Neural cell (in vitro differentiated cells): ENCODE measurements at regions not wholly inside any gene's neighbourhood (a gene's known extent, or its start where the extent isn't known, plus 50 kb on each side); places are given as distances from the start of the nearest gene placed in this dataset.

Experiments used
- MXI1 ChIP-seq: fragments of 450-650 bp; conservative IDR thresholded peaks from 2 replicates; pipeline ENCODE4 v1.6.1; 2014; ENCODE audit warnings: antibody characterized with exemption, mild to moderate bottlenecking; ENCODE audit not compliant: poor library complexity, severe bottlenecking
- POLR2AphosphoS5 ChIP-seq: IDR thresholded peaks from 2 replicates; pipeline ENCODE4 v1.6.1; 2012
- RAD21 ChIP-seq: fragments of 450-650 bp; conservative IDR thresholded peaks from 2 replicates; pipeline ENCODE4 v1.6.1; 2014; ENCODE audit warnings: antibody characterized with exemption, mild to moderate bottlenecking, moderate library complexity
- TAF1 ChIP-seq: IDR thresholded peaks from 2 replicates; pipeline ENCODE4 v1.6.1; 2012; ENCODE audit warnings: low read depth
- TF ChIP-seq, protein P1 (sequence below): fragments of 450-650 bp; IDR thresholded peaks from 2 replicates; pipeline ENCODE4 v1.5.1; 2014; ENCODE audit warnings: antibody characterized with exemption, mild to moderate bottlenecking, moderate library complexity; ENCODE audit not compliant: poor library complexity, severe bottlenecking
- TF ChIP-seq, protein P2 (sequence below): IDR thresholded peaks from 2 replicates; pipeline ENCODE4 v1.6.1; 2012; ENCODE audit warnings: borderline replicate concordance

DNA sequence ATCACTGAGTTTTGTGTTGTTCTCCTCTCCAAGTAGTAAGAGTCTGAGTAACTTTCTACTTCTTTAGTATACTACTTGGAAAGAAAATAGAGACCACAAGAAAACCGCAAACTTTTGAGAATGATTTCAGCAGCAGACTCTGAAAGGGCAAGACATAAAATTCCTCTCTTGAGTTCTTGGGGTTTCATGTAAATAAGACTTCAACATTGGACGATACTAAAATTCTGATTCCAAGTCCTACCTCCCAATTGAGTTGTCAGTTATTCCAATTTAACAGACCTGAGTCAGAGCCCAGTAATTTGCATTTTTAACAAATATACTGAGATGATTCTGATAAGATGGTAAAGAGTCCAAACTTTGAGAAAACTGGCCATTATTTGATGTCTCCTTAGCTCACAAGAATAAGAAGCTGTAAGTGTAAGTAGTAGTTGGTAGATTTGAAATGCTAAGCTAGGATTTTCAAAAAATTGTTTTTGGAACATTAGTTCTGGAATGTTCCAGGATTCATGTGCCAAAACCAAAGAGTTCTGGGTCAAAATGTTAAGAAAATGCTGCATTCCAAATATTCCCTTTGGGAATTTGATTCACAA is 261.6 kb upstream of the SPOPL start:
- TF ChIP-seq, protein P1, sequence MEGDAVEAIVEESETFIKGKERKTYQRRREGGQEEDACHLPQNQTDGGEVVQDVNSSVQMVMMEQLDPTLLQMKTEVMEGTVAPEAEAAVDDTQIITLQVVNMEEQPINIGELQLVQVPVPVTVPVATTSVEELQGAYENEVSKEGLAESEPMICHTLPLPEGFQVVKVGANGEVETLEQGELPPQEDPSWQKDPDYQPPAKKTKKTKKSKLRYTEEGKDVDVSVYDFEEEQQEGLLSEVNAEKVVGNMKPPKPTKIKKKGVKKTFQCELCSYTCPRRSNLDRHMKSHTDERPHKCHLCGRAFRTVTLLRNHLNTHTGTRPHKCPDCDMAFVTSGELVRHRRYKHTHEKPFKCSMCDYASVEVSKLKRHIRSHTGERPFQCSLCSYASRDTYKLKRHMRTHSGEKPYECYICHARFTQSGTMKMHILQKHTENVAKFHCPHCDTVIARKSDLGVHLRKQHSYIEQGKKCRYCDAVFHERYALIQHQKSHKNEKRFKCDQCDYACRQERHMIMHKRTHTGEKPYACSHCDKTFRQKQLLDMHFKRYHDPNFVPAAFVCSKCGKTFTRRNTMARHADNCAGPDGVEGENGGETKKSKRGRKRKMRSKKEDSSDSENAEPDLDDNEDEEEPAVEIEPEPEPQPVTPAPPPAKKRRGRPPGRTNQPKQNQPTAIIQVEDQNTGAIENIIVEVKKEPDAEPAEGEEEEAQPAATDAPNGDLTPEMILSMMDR = no peak
- TF ChIP-seq POLR2AphosphoS5 (no peak), RAD21 (no peak), TAF1 (no peak), MXI1 (no peak)
- TF ChIP-seq, protein P2, sequence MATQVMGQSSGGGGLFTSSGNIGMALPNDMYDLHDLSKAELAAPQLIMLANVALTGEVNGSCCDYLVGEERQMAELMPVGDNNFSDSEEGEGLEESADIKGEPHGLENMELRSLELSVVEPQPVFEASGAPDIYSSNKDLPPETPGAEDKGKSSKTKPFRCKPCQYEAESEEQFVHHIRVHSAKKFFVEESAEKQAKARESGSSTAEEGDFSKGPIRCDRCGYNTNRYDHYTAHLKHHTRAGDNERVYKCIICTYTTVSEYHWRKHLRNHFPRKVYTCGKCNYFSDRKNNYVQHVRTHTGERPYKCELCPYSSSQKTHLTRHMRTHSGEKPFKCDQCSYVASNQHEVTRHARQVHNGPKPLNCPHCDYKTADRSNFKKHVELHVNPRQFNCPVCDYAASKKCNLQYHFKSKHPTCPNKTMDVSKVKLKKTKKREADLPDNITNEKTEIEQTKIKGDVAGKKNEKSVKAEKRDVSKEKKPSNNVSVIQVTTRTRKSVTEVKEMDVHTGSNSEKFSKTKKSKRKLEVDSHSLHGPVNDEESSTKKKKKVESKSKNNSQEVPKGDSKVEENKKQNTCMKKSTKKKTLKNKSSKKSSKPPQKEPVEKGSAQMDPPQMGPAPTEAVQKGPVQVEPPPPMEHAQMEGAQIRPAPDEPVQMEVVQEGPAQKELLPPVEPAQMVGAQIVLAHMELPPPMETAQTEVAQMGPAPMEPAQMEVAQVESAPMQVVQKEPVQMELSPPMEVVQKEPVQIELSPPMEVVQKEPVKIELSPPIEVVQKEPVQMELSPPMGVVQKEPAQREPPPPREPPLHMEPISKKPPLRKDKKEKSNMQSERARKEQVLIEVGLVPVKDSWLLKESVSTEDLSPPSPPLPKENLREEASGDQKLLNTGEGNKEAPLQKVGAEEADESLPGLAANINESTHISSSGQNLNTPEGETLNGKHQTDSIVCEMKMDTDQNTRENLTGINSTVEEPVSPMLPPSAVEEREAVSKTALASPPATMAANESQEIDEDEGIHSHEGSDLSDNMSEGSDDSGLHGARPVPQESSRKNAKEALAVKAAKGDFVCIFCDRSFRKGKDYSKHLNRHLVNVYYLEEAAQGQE = no peak
